Activated CD4-positive, alpha-beta T cell treated with anti-CD3 and anti-CD28 coated beads, Interleukin-2, amount 50 U/mL, for 1 hour (primary cell): ENCODE measurements at regions not wholly inside any gene's neighbourhood (a gene's known extent, or its start where the extent isn't known, plus 50 kb on each side); places are given as distances from the start of the nearest gene placed in this dataset.

Experiments used
- DNase-seq: peaks from one replicate; pipeline ENCODE4 v3.0.0-alpha.2; 2020

GRCh38 chr2:22283436-22283835 lies 1101.5 kb upstream of the KLHL29 start:
- no peak for DNase-seq

- DNase-seq = no peak
These were observed 1094.7 kb upstream of the KLHL29 start for GRCh38 chr2:22290302-22290701.

- DNase-seq = no peak
These were observed 1094.0 kb upstream of the KLHL29 start for GRCh38 chr2:22290909-22291473.

DNA sequence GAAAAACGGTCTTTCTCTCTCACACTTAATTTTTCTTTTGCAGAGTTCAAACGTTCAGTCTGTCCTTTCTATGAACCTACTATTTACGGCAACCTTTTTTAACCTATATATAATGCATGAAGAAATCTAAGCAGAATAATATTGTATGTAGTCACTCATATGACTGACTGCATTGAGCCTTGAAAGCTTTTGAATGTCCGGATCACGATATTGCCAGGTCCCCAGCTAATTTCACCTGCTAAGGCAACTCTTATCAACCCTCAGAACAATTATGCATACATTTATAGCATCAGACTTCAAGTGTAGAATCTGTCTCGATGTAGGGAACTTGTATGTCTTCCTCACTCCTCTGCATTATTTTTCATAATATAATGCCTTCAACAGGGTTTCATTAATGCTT lies 1083.8 kb upstream of the KLHL29 start:
- no peak for DNase-seq

- no peak for DNase-seq
These were observed 1058.7 kb upstream of the KLHL29 start for GRCh38 chr2:22326250-22326649.

GRCh38 chr2:22329211-22330154 lies 1055.5 kb upstream of the KLHL29 start:
- DNase-seq = no peak

GRCh38 chr2:22336414-22336813 lies 1048.6 kb upstream of the KLHL29 start:
- DNase-seq = no peak

DNA sequence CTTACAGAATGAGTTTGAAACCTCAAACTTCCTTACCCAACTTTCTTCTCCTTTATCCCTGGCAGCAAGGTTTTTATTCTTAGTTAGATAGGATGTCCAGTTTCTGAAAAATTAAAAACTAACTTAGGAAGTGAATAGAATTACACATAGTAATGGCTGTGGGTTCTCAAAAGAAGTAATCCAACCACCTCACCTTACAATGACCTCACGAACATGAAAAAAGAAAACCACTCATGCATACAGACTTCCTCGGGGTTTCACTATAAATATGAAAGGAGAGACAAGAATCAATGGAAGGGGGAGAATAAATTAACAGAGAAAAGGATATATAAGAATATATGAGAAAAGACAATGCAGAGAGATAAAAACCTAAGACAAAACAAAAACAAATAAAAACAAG lies 1044.3 kb upstream of the KLHL29 start:
- no peak for DNase-seq

DNA sequence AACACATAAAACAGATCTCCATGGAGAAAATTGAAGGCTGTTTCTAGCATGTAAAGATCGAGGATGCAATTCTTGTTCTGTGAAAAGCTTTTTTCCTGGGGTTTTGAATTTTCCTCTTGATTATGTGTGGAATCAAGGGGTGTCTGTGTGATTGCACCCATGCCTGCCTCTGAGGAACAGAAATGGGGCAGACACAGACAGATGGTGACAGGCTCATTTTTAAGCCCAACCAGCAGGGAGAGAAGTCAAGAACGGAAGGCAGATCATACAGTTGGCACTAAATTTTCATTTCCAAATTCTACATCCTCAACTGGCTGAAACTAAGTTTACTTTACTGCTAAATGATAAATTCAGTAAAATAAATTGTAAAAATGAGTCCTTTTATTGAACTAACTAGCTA lies 1037.7 kb upstream of the KLHL29 start:
- DNase-seq = no peak

DNA sequence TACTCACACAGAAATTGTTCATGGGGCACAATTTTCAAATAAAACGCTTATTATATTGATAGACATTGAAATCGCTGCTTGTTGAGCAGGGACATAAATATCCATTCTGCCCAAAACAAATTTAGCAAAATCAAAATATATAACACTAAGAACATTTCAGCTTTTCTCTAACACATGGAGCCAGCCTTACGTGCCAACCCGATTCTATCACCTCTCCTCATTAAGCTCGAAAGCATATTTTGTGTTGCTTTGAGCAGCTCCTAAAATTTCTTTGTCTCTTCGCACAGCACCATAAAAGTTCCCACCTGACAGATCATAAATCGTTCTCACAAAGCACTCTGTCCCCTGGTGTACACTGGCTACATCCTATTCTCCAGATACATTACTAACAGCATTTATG lies 1034.4 kb upstream of the KLHL29 start:
- DNase-seq = no peak

DNA sequence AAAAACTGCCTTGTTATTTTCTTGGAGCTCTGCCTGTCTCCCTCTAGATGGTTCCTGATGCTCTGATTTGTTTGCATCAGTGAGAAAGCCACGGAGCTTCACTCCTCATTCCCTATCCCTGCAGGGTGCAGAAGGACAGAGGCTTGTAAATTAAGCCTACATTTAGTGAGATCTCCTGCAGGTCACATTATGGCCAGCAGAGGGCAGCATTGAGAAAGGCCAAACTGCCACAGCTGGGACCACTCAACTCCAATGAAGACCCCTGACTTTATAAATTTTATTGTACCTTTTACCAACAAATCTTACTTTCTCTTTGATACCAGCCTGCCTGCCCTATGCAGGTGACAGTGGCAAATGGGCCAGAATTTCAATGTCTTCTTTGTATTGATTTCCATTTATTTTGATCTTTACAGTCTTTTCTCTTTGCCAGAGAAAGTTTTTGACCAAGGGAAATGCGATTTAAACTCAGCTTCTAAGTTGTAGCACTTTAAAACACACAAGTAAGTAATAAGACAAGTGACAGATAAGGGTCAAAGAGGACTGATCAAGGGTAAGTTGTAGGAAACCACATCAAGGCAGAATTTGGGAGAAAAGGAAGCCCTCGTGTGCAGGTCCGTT lies 1029.1 kb upstream of the KLHL29 start:
- peak; percentile 22 for DNase-seq

DNA sequence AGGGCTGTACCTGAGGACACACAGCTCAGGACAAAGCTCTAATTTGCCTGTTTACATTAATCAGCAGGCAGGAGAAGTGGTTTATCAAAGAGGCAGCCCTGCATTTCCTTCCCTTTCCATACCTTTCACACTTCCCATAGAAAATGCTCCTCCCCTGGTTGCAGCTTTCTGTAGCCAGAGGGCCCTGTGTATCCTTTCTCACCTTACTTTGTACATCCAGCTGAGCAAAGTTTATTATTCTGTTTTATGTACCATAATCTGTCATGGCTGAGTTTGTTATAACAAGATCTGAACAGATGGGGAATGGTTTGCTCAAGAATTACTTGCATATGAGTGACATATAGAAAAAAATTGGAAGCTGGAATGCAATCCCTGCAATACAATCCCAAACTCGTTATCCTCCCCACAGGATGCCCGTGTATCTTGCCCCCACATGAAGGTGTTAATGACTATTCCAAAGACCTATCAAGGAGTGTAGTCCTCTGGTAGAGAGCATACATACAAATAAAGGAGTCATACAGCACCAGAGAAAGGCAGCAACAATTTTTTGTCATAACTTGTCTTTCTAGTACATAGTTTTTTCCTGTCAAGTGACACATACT lies 1025.8 kb upstream of the KLHL29 start:
- DNase-seq = no peak

DNA sequence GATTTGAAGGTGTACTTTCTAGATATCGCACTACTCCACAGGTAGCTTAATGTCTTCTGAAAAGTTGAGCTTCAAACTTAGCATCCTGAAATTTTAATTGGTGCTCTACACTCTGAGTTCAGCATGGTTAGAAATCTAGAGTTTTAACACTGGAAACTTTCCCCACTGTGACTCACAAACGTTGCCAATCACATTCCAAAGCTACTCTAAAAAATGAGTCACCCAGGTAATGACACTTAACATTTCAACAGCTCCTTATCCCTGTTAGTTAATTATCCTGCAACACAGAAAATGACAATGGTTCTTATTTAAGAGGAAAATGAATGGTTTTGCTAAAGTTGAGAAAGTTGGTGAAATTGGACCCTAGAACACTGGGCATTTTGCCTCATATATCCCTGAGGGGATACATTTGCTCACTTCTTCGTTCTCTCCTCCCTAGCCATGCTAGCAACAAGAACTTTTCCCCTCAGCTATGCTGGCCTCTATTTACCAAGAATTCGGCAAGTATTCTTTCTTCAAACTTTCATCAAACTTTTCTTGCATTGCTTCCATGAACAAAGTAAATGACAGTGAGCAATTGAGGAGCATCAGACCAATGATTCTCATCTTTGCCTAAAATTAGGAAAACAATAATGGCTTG lies 1024.1 kb upstream of the KLHL29 start:
- no peak for DNase-seq

DNA sequence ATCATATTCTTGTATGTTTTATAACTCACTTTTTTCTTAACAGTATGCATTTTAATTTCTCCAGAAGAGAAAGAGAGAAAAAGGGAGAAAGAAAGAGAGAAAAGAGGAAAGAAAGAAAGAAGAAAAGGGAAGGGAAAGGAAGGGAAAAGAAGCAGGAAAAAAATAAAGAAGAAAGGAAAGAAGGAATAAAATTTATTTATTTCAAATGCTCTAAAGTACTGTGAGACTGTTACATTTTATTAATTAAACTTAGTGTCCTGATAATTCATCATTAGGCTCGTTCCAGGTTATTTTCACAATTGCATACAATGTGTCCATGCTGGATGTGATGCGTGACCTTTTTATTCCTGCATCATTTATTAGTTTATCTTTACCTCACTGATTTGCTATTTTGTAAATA lies 1023.4 kb upstream of the KLHL29 start:
- DNase-seq = no peak

DNA sequence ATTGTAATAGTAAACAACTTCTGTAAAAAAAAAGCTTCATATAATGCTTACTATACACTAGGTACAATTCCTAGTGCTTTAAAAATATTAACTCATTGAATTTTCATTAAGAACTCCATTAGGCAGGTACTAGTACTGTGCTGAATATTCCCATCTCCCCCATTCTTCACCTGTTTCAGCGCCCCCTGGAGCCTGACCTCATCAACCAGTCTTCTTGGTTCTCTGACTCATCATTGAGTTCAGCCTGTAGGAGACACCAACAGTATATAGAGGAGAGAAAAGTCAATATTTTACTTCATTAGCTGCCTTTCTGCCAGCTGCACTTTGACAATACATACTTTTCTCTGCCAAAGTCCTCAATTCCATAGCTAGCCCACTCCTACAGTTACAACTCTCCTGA lies 1009.9 kb upstream of the KLHL29 start:
- no peak for DNase-seq

GRCh38 chr2:22377268-22377667 lies 1007.7 kb upstream of the KLHL29 start:
- no peak for DNase-seq

DNA sequence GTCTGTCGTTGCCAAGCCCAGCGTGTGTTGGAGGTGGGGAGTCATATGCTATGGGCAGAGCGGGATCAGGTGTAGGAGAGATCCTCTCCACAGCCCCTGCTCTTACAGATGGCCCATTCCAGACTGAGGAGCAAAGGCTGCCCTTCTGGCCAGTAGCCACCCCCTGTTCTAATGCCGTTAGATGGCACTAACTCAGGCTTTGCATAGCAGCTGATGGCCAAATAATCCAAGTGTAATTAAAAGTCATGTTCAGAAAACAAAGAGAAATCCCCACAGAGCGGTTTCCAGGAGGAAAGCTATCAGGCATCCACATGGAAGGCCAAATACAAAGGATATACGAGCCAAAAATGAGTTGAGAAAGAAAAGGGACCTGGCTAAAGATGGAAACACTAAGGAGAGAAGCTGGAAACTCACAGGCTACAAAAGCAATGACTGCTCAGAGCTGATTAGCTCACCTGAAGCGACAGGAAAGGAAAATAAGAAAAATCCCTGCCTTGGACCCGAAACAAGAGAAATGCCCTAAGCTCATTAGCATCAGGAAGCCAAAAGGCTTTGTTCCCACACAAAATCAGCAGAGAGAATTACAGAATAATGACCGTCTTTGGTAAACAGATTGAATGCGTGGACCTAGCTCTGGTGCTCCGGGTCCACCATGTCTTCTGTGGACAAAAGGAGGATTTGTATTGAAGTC lies 1002.4 kb upstream of the KLHL29 start:
- DNase-seq = no peak

- no peak for DNase-seq
These were observed 987.1 kb upstream of the KLHL29 start for GRCh38 chr2:22397847-22398246.

DNA sequence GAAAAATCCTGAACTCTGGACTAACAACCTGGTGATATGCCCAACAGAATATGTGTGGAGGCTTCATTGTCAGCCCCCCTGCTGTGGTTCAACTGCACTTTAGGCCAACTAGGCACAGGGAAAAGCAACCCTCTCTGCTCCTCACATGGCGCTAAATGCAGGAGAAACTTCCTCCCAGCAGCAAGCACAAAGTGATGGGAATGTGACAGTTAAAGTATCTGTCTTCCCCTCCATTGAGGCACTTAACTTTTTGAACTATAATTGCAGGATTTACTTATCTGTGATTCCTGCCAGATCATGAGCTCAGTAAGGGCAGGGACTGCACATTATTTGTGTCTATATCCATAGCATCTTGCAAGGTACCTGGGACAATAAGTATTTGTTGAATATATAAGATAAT lies 981.2 kb upstream of the KLHL29 start:
- no peak for DNase-seq

GRCh38 chr2:22406625-22407024 lies 978.4 kb upstream of the KLHL29 start:
- DNase-seq = no peak

DNA sequence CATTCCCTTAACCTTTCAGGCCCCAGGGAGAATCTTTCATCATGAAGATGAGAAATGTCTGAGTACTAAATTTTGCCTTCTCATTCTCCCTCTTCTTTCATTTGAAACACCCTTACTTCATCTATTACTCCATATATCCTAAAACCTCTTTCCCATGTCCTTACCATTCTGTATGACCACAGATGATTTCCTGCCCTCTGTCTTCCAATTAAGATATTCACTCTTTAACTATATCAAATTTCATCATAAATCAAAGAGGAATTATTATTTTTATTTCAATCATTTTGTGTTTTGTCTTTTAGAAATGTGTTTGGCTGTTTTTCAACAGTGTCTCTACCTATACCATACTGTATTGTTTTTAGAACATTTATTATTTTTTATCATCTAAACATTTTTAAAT lies 964.9 kb upstream of the KLHL29 start:
- DNase-seq = no peak

DNA sequence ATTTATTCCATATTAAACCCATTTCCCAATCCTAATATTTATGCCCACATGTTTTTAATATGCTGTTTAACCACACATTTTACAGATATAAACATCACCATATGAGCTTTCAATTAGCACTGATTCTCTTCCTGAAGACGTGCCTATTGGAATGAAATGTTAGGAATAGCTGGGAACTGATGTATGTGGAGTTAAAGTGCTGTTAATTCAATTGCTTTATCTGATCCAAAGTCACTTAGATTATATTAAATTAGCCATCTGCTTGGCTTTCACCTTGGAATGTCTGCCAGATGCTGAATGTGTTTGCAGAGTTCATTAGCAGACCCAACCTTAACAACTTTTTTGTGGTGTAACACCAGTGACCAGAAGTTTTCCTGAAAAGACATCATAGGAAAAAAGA lies 942.9 kb upstream of the KLHL29 start:
- no peak for DNase-seq

- no peak for DNase-seq
These were observed 940.7 kb upstream of the KLHL29 start for GRCh38 chr2:22444281-22444680.
